ENCODE measurements at regions not wholly inside any gene's neighbourhood (a gene's known extent, or its start where the extent isn't known, plus 50 kb on each side); places are given as distances from the start of the nearest gene placed in this dataset.

GRCh38 chr1:63107066-63107465, 215.3 kb upstream of the FOXD3 start:
- DNase-seq (ENCODE audit: low read depth, low spot score): no peak
- no peaks in the 10 kb centered on the region for H3K9me3 ChIP-seq (ENCODE audit: insufficient read depth, low read length)
- TF ChIP-seq YY1 (IDR thresholded peaks at IDR 0.05; ENCODE audit: insufficient read depth, insufficient read length) (no peak), SUZ12 (IDR thresholded peaks at IDR 0.05; ENCODE audit: extremely low read depth, insufficient read depth, insufficient read length) (no peak)
- H3K4me1 ChIP-seq (ENCODE audit: insufficient read depth, insufficient read length): no peaks in the 10 kb centered on the region
- H3K27me3 ChIP-seq (ENCODE audit: insufficient read depth, insufficient read length): no peaks in the 10 kb centered on the region
- no peak overlapping the region for H3K4me3 ChIP-seq (ENCODE audit: insufficient read length, low read depth)
- H3K9ac ChIP-seq (ENCODE audit: insufficient read length, low read depth): no peak overlapping the region
- no peaks in the 10 kb centered on the region for H3K36me3 ChIP-seq (ENCODE audit: insufficient read depth, insufficient read length, low read length)

DNA sequence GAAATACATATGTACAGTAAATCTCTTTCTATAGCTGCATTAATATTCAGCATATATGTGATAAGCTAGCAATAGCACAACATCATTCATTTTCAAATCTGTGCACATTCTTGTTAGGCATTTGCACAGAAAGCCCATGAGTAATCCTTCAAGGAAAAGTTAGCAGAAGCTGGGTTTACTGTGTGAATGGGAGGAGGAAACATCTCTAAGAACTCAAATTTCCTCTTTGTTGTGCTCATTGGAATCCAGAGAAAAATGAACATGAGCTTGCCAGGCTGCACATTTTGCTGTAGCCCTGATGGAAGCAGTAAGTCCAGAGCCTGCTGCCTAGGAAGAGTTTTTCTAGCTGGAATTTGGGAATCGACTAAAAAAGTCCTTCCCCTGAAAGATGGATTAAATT, 214.2 kb upstream of the FOXD3 start:
- no peak for DNase-seq (ENCODE audit: low read depth, low spot score)
- no peaks in the 10 kb centered on the region for H3K27me3 ChIP-seq (ENCODE audit: insufficient read depth, insufficient read length)
- H3K4me1 ChIP-seq (ENCODE audit: insufficient read depth, insufficient read length): no peaks in the 10 kb centered on the region
- H3K9ac ChIP-seq (ENCODE audit: insufficient read length, low read depth): no peak overlapping the region
- no peak overlapping the region for H3K4me3 ChIP-seq (ENCODE audit: insufficient read length, low read depth)
- H3K36me3 ChIP-seq (ENCODE audit: insufficient read depth, insufficient read length, low read length): no peaks in the 10 kb centered on the region
- H3K9me3 ChIP-seq (ENCODE audit: insufficient read depth, low read length): no peaks in the 10 kb centered on the region
- TF ChIP-seq SUZ12 (IDR thresholded peaks at IDR 0.05; ENCODE audit: extremely low read depth, insufficient read depth, insufficient read length) (no peak), ZNF274 (IDR thresholded peaks at IDR 0.05; ENCODE audit: low read depth, low read length) (no peak), YY1 (IDR thresholded peaks at IDR 0.05; ENCODE audit: insufficient read depth, insufficient read length) (no peak)

GRCh38 chr1:63112155-63112900, 210.0 kb upstream of the FOXD3 start:
- Histone ChIP-seq H3K4me3 (ENCODE audit: insufficient read length, low read depth) (no peak overlapping the region), H3K9ac (ENCODE audit: insufficient read length, low read depth) (no peak overlapping the region), H3K4me1 (ENCODE audit: insufficient read depth, insufficient read length) (no peaks in the 10 kb centered on the region), H3K9me3 (ENCODE audit: insufficient read depth, low read length) (no peaks in the 10 kb centered on the region), H3K27me3 (ENCODE audit: insufficient read depth, insufficient read length) (no peaks in the 10 kb centered on the region), H3K36me3 (ENCODE audit: insufficient read depth, insufficient read length, low read length) (no peaks in the 10 kb centered on the region)
- peak; percentile 51 for DNase-seq (ENCODE audit: low read depth, low spot score)
- TF ChIP-seq SUZ12 (IDR thresholded peaks at IDR 0.05; ENCODE audit: extremely low read depth, insufficient read depth, insufficient read length) (no peak), YY1 (IDR thresholded peaks at IDR 0.05; ENCODE audit: insufficient read depth, insufficient read length) (no peak), ZNF274 (IDR thresholded peaks at IDR 0.05; ENCODE audit: low read depth, low read length) (no peak)

DNA sequence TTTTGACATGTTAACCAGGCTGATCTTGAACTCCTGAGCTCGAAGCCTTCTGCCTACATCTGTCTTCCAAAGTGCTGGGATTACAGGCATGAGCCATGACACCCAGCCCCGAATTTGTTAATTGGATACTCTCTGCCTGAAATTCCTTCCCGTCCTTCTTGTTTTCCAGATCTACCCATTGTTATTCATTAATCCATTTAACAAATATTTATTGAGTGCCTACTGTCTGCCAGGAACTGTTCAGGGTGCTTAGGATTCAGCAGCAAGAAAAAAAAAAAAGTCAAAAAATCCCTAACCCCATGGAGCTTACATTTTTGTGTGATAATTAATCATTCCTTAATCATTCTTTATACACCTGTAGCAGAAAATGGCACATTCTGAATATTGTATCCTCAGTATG, 206.8 kb upstream of the FOXD3 start:
- DNase-seq (ENCODE audit: low read depth, low spot score): no peak
- Histone ChIP-seq H3K36me3 (ENCODE audit: insufficient read depth, insufficient read length, low read length) (no peaks in the 10 kb centered on the region), H3K27me3 (ENCODE audit: insufficient read depth, insufficient read length) (no peaks in the 10 kb centered on the region), H3K4me1 (ENCODE audit: insufficient read depth, insufficient read length) (no peaks in the 10 kb centered on the region), H3K9ac (ENCODE audit: insufficient read length, low read depth) (no peak overlapping the region), H3K9me3 (ENCODE audit: insufficient read depth, low read length) (no peaks in the 10 kb centered on the region), H3K4me3 (ENCODE audit: insufficient read length, low read depth) (no peak overlapping the region)
- TF ChIP-seq YY1 (IDR thresholded peaks at IDR 0.05; ENCODE audit: insufficient read depth, insufficient read length): no peak
- TF ChIP-seq ZNF274 (IDR thresholded peaks at IDR 0.05; ENCODE audit: low read depth, low read length): no peak
- TF ChIP-seq SUZ12 (IDR thresholded peaks at IDR 0.05; ENCODE audit: extremely low read depth, insufficient read depth, insufficient read length): no peak

- Histone ChIP-seq H3K9ac (ENCODE audit: insufficient read length, low read depth) (no peak overlapping the region), H3K4me1 (ENCODE audit: insufficient read depth, insufficient read length) (no peaks in the 10 kb centered on the region), H3K36me3 (ENCODE audit: insufficient read depth, insufficient read length, low read length) (no peaks in the 10 kb centered on the region), H3K9me3 (ENCODE audit: insufficient read depth, low read length) (no peaks in the 10 kb centered on the region), H3K4me3 (ENCODE audit: insufficient read length, low read depth) (no peak overlapping the region), H3K27me3 (ENCODE audit: insufficient read depth, insufficient read length) (no peaks in the 10 kb centered on the region)
- no peak for DNase-seq (ENCODE audit: low read depth, low spot score)
- TF ChIP-seq SUZ12 (IDR thresholded peaks at IDR 0.05; ENCODE audit: extremely low read depth, insufficient read depth, insufficient read length) (no peak), YY1 (IDR thresholded peaks at IDR 0.05; ENCODE audit: insufficient read depth, insufficient read length) (no peak), ZNF274 (IDR thresholded peaks at IDR 0.05; ENCODE audit: low read depth, low read length) (no peak)
Observed at GRCh38 chr1:63116016-63116415, 206.4 kb upstream of the FOXD3 start.

DNA sequence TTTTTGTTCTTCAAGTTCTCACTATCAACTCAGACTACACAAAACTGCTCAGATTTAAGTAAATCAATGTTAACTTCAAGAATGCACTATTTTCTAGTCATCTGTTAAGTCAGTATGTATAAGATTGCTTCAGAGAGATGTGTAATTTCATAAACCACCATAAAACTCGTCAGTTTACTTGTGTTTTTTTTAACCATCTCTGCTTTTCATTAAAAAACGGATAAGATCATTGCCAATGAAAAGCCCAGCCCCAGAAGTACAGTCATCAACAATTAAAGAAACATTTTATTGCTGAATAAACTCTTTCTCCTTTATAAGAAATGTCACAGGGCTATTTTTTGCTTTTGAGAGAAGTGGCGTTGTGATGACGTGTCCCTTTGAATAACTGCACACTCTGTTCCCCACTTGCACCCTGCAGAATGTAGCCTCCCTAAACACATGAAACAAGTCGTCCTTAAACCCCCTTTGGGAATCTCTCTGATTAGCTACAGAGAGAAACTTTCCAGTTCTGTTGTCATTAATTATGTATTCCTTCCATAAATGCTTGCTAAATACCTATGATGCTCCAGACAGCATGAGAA, 202.7 kb upstream of the FOXD3 start:
- no peak overlapping the region for H3K9ac ChIP-seq (ENCODE audit: insufficient read length, low read depth)
- H3K4me1 ChIP-seq (ENCODE audit: insufficient read depth, insufficient read length): no peaks in the 10 kb centered on the region
- no peak for DNase-seq (ENCODE audit: low read depth, low spot score)
- H3K4me3 ChIP-seq (ENCODE audit: insufficient read length, low read depth): no peak overlapping the region
- H3K36me3 ChIP-seq (ENCODE audit: insufficient read depth, insufficient read length, low read length): no peaks in the 10 kb centered on the region
- TF ChIP-seq ZNF274 (IDR thresholded peaks at IDR 0.05; ENCODE audit: low read depth, low read length) (no peak), SUZ12 (IDR thresholded peaks at IDR 0.05; ENCODE audit: extremely low read depth, insufficient read depth, insufficient read length) (no peak), YY1 (IDR thresholded peaks at IDR 0.05; ENCODE audit: insufficient read depth, insufficient read length) (no peak)
- no peaks in the 10 kb centered on the region for H3K9me3 ChIP-seq (ENCODE audit: insufficient read depth, low read length)
- H3K27me3 ChIP-seq (ENCODE audit: insufficient read depth, insufficient read length): no peaks in the 10 kb centered on the region

DNA sequence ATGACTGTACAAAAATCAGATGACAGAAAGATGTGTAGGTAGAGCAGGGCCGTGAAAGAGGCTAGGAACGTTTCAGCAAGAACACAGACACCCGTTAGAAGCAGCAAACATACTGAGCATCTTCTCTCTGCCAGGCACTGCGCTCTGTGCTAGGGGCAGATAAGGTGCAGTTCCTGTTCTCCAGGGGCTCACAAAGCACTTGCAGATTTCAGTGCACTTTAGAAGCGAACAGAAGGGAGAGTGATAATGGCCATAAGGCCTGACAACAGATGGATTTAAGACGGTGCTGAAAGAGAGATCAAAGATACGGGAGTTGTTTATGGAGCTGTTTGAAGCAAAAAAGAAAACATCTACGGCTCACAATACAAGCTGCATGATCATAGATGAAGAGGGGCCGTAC, 200.3 kb upstream of the FOXD3 start:
- H3K4me3 ChIP-seq (ENCODE audit: insufficient read length, low read depth): no peak overlapping the region
- TF ChIP-seq YY1 (IDR thresholded peaks at IDR 0.05; ENCODE audit: insufficient read depth, insufficient read length) (no peak), SUZ12 (IDR thresholded peaks at IDR 0.05; ENCODE audit: extremely low read depth, insufficient read depth, insufficient read length) (no peak), ZNF274 (IDR thresholded peaks at IDR 0.05; ENCODE audit: low read depth, low read length) (no peak)
- H3K9me3 ChIP-seq (ENCODE audit: insufficient read depth, low read length): no peaks in the 10 kb centered on the region
- H3K4me1 ChIP-seq (ENCODE audit: insufficient read depth, insufficient read length): no peaks in the 10 kb centered on the region
- no peak overlapping the region for H3K9ac ChIP-seq (ENCODE audit: insufficient read length, low read depth)
- no peaks in the 10 kb centered on the region for H3K36me3 ChIP-seq (ENCODE audit: insufficient read depth, insufficient read length, low read length)
- no peaks in the 10 kb centered on the region for H3K27me3 ChIP-seq (ENCODE audit: insufficient read depth, insufficient read length)
- DNase-seq (ENCODE audit: low read depth, low spot score): no peak

Measured in NT2/D1 (cell line).